HepG2 (cell line): ENCODE measurements at regions not wholly inside any gene's neighbourhood (a gene's known extent, or its start where the extent isn't known, plus 50 kb on each side); places are given as distances from the start of the nearest gene placed in this dataset.

Experiments used
- ATAC-seq: fragments of 200-7000 bp; cut with Tn5 transposase; 3 replicates; pipeline ENCODE4 v1.9.1; 2020; ENCODE audit warnings: mild to moderate bottlenecking, moderate library complexity
- BruUV-seq: library from RNA; stranded (reverse); fragments of 400-500 nt; replicated peaks from 2 replicates; lab custom pipeline; 2021; lab: Mats Ljungman, UMichigan
- CTCF ChIA-PET: fragments of 300-600 bp; formaldehyde crosslinking; extraction: SDS; loops from one replicate; lab custom pipeline; 2021; ENCODE audit warnings: low total read pairs, inconsistent platforms, low intra/inter-chr PET ratio; lab: Yijun Ruan, JAX
- POLR2A ChIA-PET: fragments of 350-600 bp; sonication (Branson Sonifier 250); formaldehyde crosslinking; loops from one replicate; lab custom pipeline; 2020; ENCODE audit warnings: antibody characterized with exemption, inconsistent platforms; lab: Yijun Ruan, JAX
- DNase-seq: peaks from one replicate; pipeline ENCODE4 v3.0.0-alpha.2; 2015; ENCODE audit warnings: low spot score
- FAIRE-seq: peaks from 3 replicates; lab custom pipeline; 2011; peaks lifted over from hg19 to GRCh38; lab: Jason Lieb, UNC
- H2AFZ ChIP-seq: one replicate; pipeline ENCODE4 v1.6.1; 2011; ENCODE audit warnings: low read length, inconsistent platforms
- H3K27ac ChIP-seq: fragments of 300-600 bp; 3 replicates; pipeline ENCODE4 v1.8.0; 2011; ENCODE audit warnings: mixed run types, mild to moderate bottlenecking, mixed read lengths, low read length, inconsistent platforms; ENCODE audit not compliant: insufficient read depth; ENCODE audit errors: extremely low read length
- H3K27me3 ChIP-seq, 2 experiments: fragments of 200-600 bp in 1 of 2; 2 replicates in 1 of 2; 3 replicates in 1 of 2; pipeline versions ENCODE4 v1.6.0 to v1.8.0; 2011; ENCODE audit warnings: low read length in 2 of 2, mild to moderate bottlenecking in 2 of 2, moderate library complexity in 2 of 2, inconsistent platforms in 1 of 2; ENCODE audit not compliant: insufficient read depth in 2 of 2, control insufficient read depth in 1 of 2
- H3K36me3 ChIP-seq, 2 experiments: fragments of 200-600 bp in 1 of 2; replicated peaks in 1 of 2; 2 replicates in 1 of 2; 3 replicates in 1 of 2; pipeline versions ENCODE4 v1.5.1 to v1.8.0; 2011; ENCODE audit warnings: low read length in 2 of 2, inconsistent platforms in 1 of 2; ENCODE audit not compliant: insufficient read depth in 2 of 2, control insufficient read depth in 1 of 2
- H3K4me1 ChIP-seq: 2 replicates; pipeline ENCODE4 v1.5.1; 2012; ENCODE audit warnings: low read length, inconsistent platforms; ENCODE audit not compliant: insufficient read depth
- H3K4me2 ChIP-seq: 2 replicates; pipeline ENCODE4 v1.6.0; 2011; ENCODE audit warnings: low read depth, low read length, inconsistent platforms
- H3K4me3 ChIP-seq, 3 experiments: fragments of 200-600 bp in 1 of 3; sonication (generic), shearing (Covaris generic) in 1 of 3; replicated peaks in 1 of 3; 2 replicates each; pipeline ENCODE4 v1.5.1; 2011 to 2016; ENCODE audit warnings: low read length in 3 of 3, inconsistent platforms in 2 of 3, low read depth in 2 of 3, mild to moderate bottlenecking in 2 of 3, control low read depth in 1 of 3, mixed read lengths in 1 of 3; ENCODE audit not compliant: insufficient read depth in 1 of 3
- H3K79me2 ChIP-seq: one replicate; pipeline ENCODE4 v1.6.1; 2011; ENCODE audit warnings: low read length, inconsistent platforms; ENCODE audit not compliant: insufficient read depth
- H3K9ac ChIP-seq: 2 replicates; pipeline ENCODE4 v1.6.0; 2011; ENCODE audit warnings: mild to moderate bottlenecking, low read depth, low read length, inconsistent platforms; ENCODE audit not compliant: insufficient read depth
- H3K9me3 ChIP-seq: 2 replicates; pipeline ENCODE4 v1.5.1; 2012; ENCODE audit warnings: mild to moderate bottlenecking, low read length
- H4K20me1 ChIP-seq: 2 replicates; pipeline ENCODE4 v1.6.0; 2011; ENCODE audit warnings: inconsistent platforms, mild to moderate bottlenecking, low read length, moderate library complexity; ENCODE audit not compliant: insufficient read depth
- HNF4A ChIP-seq: sonication (generic); formaldehyde crosslinking; IDR thresholded peaks from 2 replicates; pipeline ENCODE4 v1.4.0; 2020; ENCODE audit warnings: missing genetic modification reagents
- IRF2 ChIP-seq: IDR thresholded peaks from 2 replicates; pipeline ENCODE4 v1.6.1; 2018; ENCODE audit warnings: missing genetic modification reagents, missing compliant biosample characterization
- MTA1 ChIP-seq: sonication (generic); formaldehyde crosslinking; IDR thresholded peaks from 2 replicates; pipeline ENCODE4 v1.4.0; 2020; ENCODE audit warnings: missing genetic modification reagents, mild to moderate bottlenecking, borderline replicate concordance
- PAXIP1 ChIP-seq: sonication (generic); formaldehyde crosslinking; conservative IDR thresholded peaks from 2 replicates; pipeline ENCODE4 v1.4.0; 2020; ENCODE audit warnings: mild to moderate bottlenecking, missing genetic modification reagents, moderate library complexity
- PLRG1 ChIP-seq: fragments of 450-650 bp; conservative IDR thresholded peaks from 2 replicates; pipeline ENCODE4 v1.6.1; 2016
- ZKSCAN5 ChIP-seq: sonication (generic); formaldehyde crosslinking; IDR thresholded peaks from 2 replicates; pipeline ENCODE4 v1.5.1; 2020; ENCODE audit warnings: mild to moderate bottlenecking, missing genetic modification reagents
- ZNF143 ChIP-seq: sonication (generic); formaldehyde crosslinking; IDR thresholded peaks from 2 replicates; pipeline ENCODE4 v1.4.0; 2020; ENCODE audit warnings: missing genetic modification reagents
- ZNF329 ChIP-seq: sonication (generic); formaldehyde crosslinking; IDR thresholded peaks from 2 replicates; pipeline ENCODE4 v1.9.0; 2021; ENCODE audit warnings: low read depth, mild to moderate bottlenecking, missing genetic modification reagents
- ZNF350 ChIP-seq: sonication (generic); formaldehyde crosslinking; IDR thresholded peaks from 2 replicates; pipeline ENCODE4 v1.4.0; 2020; ENCODE audit warnings: mild to moderate bottlenecking, low read depth, missing genetic modification reagents, borderline replicate concordance
- WGBS: methylation state at CpG from one replicate; pipeline ENCODE4 v1.1.6; 2017; ENCODE audit warnings: low lambda C conversion rate; 5-methylcytosine and 5-hydroxymethylcytosine counted together
- in situ Hi-C: cut with HindIII; loops from 2 replicates; pipeline ENCODE4 v1.10.0; 2017; ENCODE audit warnings: low pct_unique_long_range_greater_than_20kb; ENCODE audit not compliant: extremely low pct_ligation_motif_present
- intact Hi-C: fragments of 100-400 bp; cut with micrococcal nuclease; formaldehyde crosslinking; loops from one replicate; pipeline ENCODE4 v1.10.0; 2022; ENCODE audit not compliant: unreplicated experiment
- TF ChIP-seq, protein P1 (sequence below): sonication (generic); formaldehyde crosslinking; IDR thresholded peaks from 2 replicates; pipeline ENCODE4 v1.9.0; 2022; ENCODE audit warnings: low read depth, missing genetic modification reagents
- TF ChIP-seq, protein P2 (sequence below): sonication (generic); formaldehyde crosslinking; IDR thresholded peaks from 2 replicates; pipeline ENCODE4 v1.4.0; 2020; ENCODE audit warnings: missing genetic modification reagents
- TF ChIP-seq, protein P3 (sequence below): IDR thresholded peaks from 2 replicates; pipeline ENCODE4 v1.6.1; 2018; ENCODE audit warnings: missing genetic modification reagents
- TF ChIP-seq, protein P4 (sequence below): sonication (generic); formaldehyde crosslinking; conservative IDR thresholded peaks from 2 replicates; pipeline ENCODE4 v1.8.0; 2022; ENCODE audit warnings: low read depth, missing genetic modification reagents

- Histone ChIP-seq H3K4me3 (peak overlapping the region in 1 of 3 experiments; percentile 19; a peak in 1 of 6 replicates), H3K36me3 (no peaks in the 10 kb centered on the region), H3K27me3 (peaks cover 0 to 45% of the 10 kb centered on the region in 2 experiments; a peak in 4 of 5 replicates), H3K27ac (no peak overlapping the region), H4K20me1 (no peaks in the 10 kb centered on the region), H3K4me1 (peaks cover 26% of the 10 kb centered on the region), H3K79me2 (no peaks in the 10 kb centered on the region), H3K4me2 (peak overlapping the region; percentile 10; the same call in 1 of the 2 replicates), H3K9me3 (no peaks in the 10 kb centered on the region), H3K9ac (no peak overlapping the region), H2AFZ (no peak overlapping the region)
- 34% methylated on average over 5 of the region's 5 CpGs for WGBS
- POLR2A ChIA-PET, result interaction anchor here (1.8 kb wide), 1 partner anchor 97 kb away, joined by 5 read pairs; the partner anchor contains the start of gene SDC1
- no TSS peak for BruUV-seq
- FAIRE-seq, result no peak
- in situ Hi-C loops, result no loop called here
- intact Hi-C loops, result no loop called here
- no peak for DNase-seq
- peak; percentile 66 for ATAC-seq
- CTCF ChIA-PET, result no interaction called here
- TF ChIP-seq ZNF143 (CRISPR knock-in tag) (no peak), IRF2 (no peak), ZNF329 (CRISPR knock-in tag) (peak; percentile 98), HNF4A (no peak), ZNF350 (CRISPR knock-in tag) (0 out of 2 replicates have a peak, but pooled peaks have one; percentile 1), PAXIP1 (CRISPR knock-in tag) (no peak), ZKSCAN5 (CRISPR knock-in tag) (no peak), MTA1 (CRISPR knock-in tag) (no peak), PLRG1 (no peak)
- TF ChIP-seq, protein P1, sequence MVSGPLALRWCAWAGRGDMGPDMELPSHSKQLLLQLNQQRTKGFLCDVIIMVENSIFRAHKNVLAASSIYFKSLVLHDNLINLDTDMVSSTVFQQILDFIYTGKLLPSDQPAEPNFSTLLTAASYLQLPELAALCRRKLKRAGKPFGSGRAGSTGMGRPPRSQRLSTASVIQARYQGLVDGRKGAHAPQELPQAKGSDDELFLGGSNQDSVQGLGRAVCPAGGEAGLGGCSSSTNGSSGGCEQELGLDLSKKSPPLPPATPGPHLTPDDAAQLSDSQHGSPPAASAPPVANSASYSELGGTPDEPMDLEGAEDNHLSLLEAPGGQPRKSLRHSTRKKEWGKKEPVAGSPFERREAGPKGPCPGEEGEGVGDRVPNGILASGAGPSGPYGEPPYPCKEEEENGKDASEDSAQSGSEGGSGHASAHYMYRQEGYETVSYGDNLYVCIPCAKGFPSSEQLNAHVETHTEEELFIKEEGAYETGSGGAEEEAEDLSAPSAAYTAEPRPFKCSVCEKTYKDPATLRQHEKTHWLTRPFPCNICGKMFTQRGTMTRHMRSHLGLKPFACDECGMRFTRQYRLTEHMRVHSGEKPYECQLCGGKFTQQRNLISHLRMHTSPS, result no peak
- TF ChIP-seq, protein P2, sequence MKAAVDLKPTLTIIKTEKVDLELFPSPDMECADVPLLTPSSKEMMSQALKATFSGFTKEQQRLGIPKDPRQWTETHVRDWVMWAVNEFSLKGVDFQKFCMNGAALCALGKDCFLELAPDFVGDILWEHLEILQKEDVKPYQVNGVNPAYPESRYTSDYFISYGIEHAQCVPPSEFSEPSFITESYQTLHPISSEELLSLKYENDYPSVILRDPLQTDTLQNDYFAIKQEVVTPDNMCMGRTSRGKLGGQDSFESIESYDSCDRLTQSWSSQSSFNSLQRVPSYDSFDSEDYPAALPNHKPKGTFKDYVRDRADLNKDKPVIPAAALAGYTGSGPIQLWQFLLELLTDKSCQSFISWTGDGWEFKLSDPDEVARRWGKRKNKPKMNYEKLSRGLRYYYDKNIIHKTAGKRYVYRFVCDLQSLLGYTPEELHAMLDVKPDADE (CRISPR knock-in tag), result no peak
- TF ChIP-seq, protein P3, sequence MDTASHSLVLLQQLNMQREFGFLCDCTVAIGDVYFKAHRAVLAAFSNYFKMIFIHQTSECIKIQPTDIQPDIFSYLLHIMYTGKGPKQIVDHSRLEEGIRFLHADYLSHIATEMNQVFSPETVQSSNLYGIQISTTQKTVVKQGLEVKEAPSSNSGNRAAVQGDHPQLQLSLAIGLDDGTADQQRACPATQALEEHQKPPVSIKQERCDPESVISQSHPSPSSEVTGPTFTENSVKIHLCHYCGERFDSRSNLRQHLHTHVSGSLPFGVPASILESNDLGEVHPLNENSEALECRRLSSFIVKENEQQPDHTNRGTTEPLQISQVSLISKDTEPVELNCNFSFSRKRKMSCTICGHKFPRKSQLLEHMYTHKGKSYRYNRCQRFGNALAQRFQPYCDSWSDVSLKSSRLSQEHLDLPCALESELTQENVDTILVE (CRISPR knock-in tag), result no peak
- TF ChIP-seq, protein P4, sequence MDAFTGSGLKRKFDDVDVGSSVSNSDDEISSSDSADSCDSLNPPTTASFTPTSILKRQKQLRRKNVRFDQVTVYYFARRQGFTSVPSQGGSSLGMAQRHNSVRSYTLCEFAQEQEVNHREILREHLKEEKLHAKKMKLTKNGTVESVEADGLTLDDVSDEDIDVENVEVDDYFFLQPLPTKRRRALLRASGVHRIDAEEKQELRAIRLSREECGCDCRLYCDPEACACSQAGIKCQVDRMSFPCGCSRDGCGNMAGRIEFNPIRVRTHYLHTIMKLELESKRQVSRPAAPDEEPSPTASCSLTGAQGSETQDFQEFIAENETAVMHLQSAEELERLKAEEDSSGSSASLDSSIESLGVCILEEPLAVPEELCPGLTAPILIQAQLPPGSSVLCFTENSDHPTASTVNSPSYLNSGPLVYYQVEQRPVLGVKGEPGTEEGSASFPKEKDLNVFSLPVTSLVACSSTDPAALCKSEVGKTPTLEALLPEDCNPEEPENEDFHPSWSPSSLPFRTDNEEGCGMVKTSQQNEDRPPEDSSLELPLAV (CRISPR knock-in tag), result no peak
These were observed 77.3 kb upstream of the LAPTM4A start for GRCh38 chr2:20128506-20129330.
